Lower leg skin (tissue), 3 donors: ENCODE measurements at regions not wholly inside any gene's neighbourhood (a gene's known extent, or its start where the extent isn't known, plus 50 kb on each side); places are given as distances from the start of the nearest gene placed in this dataset.

Experiments used
- POLR2A ChIP-seq, 2 donors: fragments of 450-650 bp; IDR thresholded peaks; one replicate each; pipeline ENCODE4 v1.6.1; 2016 to 2017; ENCODE audit warnings: antibody characterized with exemption in 2 of 2, mild to moderate bottlenecking in 1 of 2, moderate library complexity in 1 of 2
- TF ChIP-seq, protein P1 (sequence below), 3 donors: fragments of 450-650 bp; IDR thresholded peaks; one replicate each; pipeline ENCODE4 v1.5.1; 2016; ENCODE audit warnings: antibody characterized with exemption in 3 of 3, mild to moderate bottlenecking in 3 of 3, moderate library complexity in 2 of 3

DNA sequence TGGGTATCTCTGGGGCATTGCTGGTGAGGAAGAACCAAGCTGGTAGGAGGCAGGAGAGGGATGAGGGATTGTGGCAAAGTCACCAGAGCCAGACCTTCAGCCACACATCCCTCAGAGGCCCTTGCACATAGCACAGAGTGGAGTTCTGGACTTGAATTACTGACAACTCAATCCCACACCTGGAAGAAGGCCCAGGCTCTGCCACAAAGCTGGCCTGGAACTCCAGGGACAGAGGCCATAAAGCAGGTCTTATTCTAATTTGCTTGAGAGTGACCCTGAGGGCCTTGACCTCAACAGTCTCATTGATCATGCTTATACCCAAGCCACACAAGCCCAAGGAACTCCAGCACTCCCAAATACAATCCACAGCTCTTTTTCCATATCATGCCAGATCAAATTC, 486.2 kb upstream of the ZMIZ1 start:
- TF ChIP-seq, protein P1, sequence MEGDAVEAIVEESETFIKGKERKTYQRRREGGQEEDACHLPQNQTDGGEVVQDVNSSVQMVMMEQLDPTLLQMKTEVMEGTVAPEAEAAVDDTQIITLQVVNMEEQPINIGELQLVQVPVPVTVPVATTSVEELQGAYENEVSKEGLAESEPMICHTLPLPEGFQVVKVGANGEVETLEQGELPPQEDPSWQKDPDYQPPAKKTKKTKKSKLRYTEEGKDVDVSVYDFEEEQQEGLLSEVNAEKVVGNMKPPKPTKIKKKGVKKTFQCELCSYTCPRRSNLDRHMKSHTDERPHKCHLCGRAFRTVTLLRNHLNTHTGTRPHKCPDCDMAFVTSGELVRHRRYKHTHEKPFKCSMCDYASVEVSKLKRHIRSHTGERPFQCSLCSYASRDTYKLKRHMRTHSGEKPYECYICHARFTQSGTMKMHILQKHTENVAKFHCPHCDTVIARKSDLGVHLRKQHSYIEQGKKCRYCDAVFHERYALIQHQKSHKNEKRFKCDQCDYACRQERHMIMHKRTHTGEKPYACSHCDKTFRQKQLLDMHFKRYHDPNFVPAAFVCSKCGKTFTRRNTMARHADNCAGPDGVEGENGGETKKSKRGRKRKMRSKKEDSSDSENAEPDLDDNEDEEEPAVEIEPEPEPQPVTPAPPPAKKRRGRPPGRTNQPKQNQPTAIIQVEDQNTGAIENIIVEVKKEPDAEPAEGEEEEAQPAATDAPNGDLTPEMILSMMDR (IDR thresholded peaks at IDR 0.05) = no peak
- no peak for TF ChIP-seq POLR2A (IDR thresholded peaks at IDR 0.05)
